ENCODE measurements at regions not wholly inside any gene's neighbourhood (a gene's known extent, or its start where the extent isn't known, plus 50 kb on each side); places are given as distances from the start of the nearest gene placed in this dataset.

GRCh38 chr21:28324690-28325089, 668.0 kb downstream of the LTN1 start:
- Histone ChIP-seq H3K9me2 (replicated peaks; ENCODE audit: insufficient read depth, low read length) (no peaks in the 10 kb centered on the region), H3K27ac (ENCODE audit: low read length) (no peak overlapping the region), H3K4me1 (ENCODE audit: low read length) (no peaks in the 10 kb centered on the region), H3K36me3 (ENCODE audit: insufficient read depth, low read length) (no peaks in the 10 kb centered on the region), H2AFZ (ENCODE audit: low read length) (no peak overlapping the region), H3K4me3 (ENCODE audit: low read length) (no peak overlapping the region), H3K27me3 (ENCODE audit: low read length) (no peaks in the 10 kb centered on the region), H3K4me2 (ENCODE audit: low read depth, low read length, poor library complexity, severe bottlenecking) (no peak overlapping the region), H3K9ac (ENCODE audit: low read length) (no peak overlapping the region), H3K9me3 (ENCODE audit: low read length) (0 out of 2 replicates have a peak, but pooled peaks cover 5% of the 10 kb centered on the region), H3K79me2 (ENCODE audit: low read length) (no peaks in the 10 kb centered on the region), H4K20me1 (ENCODE audit: insufficient read depth, low read depth, low read length) (no peaks in the 10 kb centered on the region)
- DNase-seq, result no peak

- DNase-seq, result no peak
- H3K27me3 ChIP-seq (ENCODE audit: low read length), result no peaks in the 10 kb centered on the region
- no peaks in the 10 kb centered on the region for H3K79me2 ChIP-seq (ENCODE audit: low read length)
- no peak overlapping the region for H3K27ac ChIP-seq (ENCODE audit: low read length)
- no peak overlapping the region for H3K9ac ChIP-seq (ENCODE audit: low read length)
- no peak overlapping the region for H3K4me3 ChIP-seq (ENCODE audit: low read length)
- H4K20me1 ChIP-seq (ENCODE audit: insufficient read depth, low read depth, low read length), result no peaks in the 10 kb centered on the region
- no peak overlapping the region for H2AFZ ChIP-seq (ENCODE audit: low read length)
- no peak overlapping the region for H3K4me2 ChIP-seq (ENCODE audit: low read depth, low read length, poor library complexity, severe bottlenecking)
- H3K9me2 ChIP-seq (replicated peaks; ENCODE audit: insufficient read depth, low read length), result no peaks in the 10 kb centered on the region
- 0 out of 2 replicates have a peak, but pooled peaks cover 5% of the 10 kb centered on the region for H3K9me3 ChIP-seq (ENCODE audit: low read length)
- no peaks in the 10 kb centered on the region for H3K36me3 ChIP-seq (ENCODE audit: insufficient read depth, low read length)
- H3K4me1 ChIP-seq (ENCODE audit: low read length), result no peaks in the 10 kb centered on the region
Measured at GRCh38 chr21:28317177-28317950, 675.3 kb downstream of the LTN1 start.

GRCh38 chr21:28311411-28312190, 681.1 kb downstream of the LTN1 start:
- Histone ChIP-seq H3K9me2 (replicated peaks; ENCODE audit: insufficient read depth, low read length) (no peaks in the 10 kb centered on the region), H3K27me3 (ENCODE audit: low read length) (no peaks in the 10 kb centered on the region), H3K4me2 (ENCODE audit: low read depth, low read length, poor library complexity, severe bottlenecking) (no peak overlapping the region), H2AFZ (ENCODE audit: low read length) (no peak overlapping the region), H3K27ac (ENCODE audit: low read length) (no peak overlapping the region), H3K4me3 (ENCODE audit: low read length) (no peak overlapping the region), H3K4me1 (ENCODE audit: low read length) (no peaks in the 10 kb centered on the region), H4K20me1 (ENCODE audit: insufficient read depth, low read depth, low read length) (no peaks in the 10 kb centered on the region), H3K36me3 (ENCODE audit: insufficient read depth, low read length) (no peaks in the 10 kb centered on the region), H3K79me2 (ENCODE audit: low read length) (no peaks in the 10 kb centered on the region), H3K9ac (ENCODE audit: low read length) (no peak overlapping the region), H3K9me3 (ENCODE audit: low read length) (no peaks in the 10 kb centered on the region)
- DNase-seq, result no peak

GRCh38 chr21:28310711-28311110, 682.0 kb downstream of the LTN1 start:
- Histone ChIP-seq H3K27ac (ENCODE audit: low read length) (no peak overlapping the region), H3K9ac (ENCODE audit: low read length) (no peak overlapping the region), H3K36me3 (ENCODE audit: insufficient read depth, low read length) (no peaks in the 10 kb centered on the region), H3K4me1 (ENCODE audit: low read length) (no peaks in the 10 kb centered on the region), H3K9me3 (ENCODE audit: low read length) (no peaks in the 10 kb centered on the region), H3K79me2 (ENCODE audit: low read length) (no peaks in the 10 kb centered on the region), H3K9me2 (replicated peaks; ENCODE audit: insufficient read depth, low read length) (no peaks in the 10 kb centered on the region), H3K4me2 (ENCODE audit: low read depth, low read length, poor library complexity, severe bottlenecking) (no peak overlapping the region), H2AFZ (ENCODE audit: low read length) (no peak overlapping the region), H4K20me1 (ENCODE audit: insufficient read depth, low read depth, low read length) (no peaks in the 10 kb centered on the region), H3K4me3 (ENCODE audit: low read length) (no peak overlapping the region), H3K27me3 (ENCODE audit: low read length) (no peaks in the 10 kb centered on the region)
- DNase-seq, result no peak

- Histone ChIP-seq H3K36me3 (ENCODE audit: insufficient read depth, low read length) (no peaks in the 10 kb centered on the region), H3K4me3 (ENCODE audit: low read length) (no peak overlapping the region), H3K27ac (ENCODE audit: low read length) (no peak overlapping the region), H4K20me1 (ENCODE audit: insufficient read depth, low read depth, low read length) (no peaks in the 10 kb centered on the region), H3K27me3 (ENCODE audit: low read length) (no peaks in the 10 kb centered on the region), H3K9ac (ENCODE audit: low read length) (no peak overlapping the region), H2AFZ (ENCODE audit: low read length) (no peak overlapping the region), H3K4me2 (ENCODE audit: low read depth, low read length, poor library complexity, severe bottlenecking) (no peak overlapping the region), H3K9me3 (ENCODE audit: low read length) (no peaks in the 10 kb centered on the region), H3K4me1 (ENCODE audit: low read length) (no peaks in the 10 kb centered on the region), H3K9me2 (replicated peaks; ENCODE audit: insufficient read depth, low read length) (no peaks in the 10 kb centered on the region), H3K79me2 (ENCODE audit: low read length) (no peaks in the 10 kb centered on the region)
- DNase-seq, result no peak
Measured at GRCh38 chr21:28310171-28310685, 682.4 kb downstream of the LTN1 start.

- no peaks in the 10 kb centered on the region for H3K36me3 ChIP-seq (ENCODE audit: insufficient read depth, low read length)
- H3K4me2 ChIP-seq (ENCODE audit: low read depth, low read length, poor library complexity, severe bottlenecking), result no peak overlapping the region
- no peaks in the 10 kb centered on the region for H3K9me2 ChIP-seq (replicated peaks; ENCODE audit: insufficient read depth, low read length)
- no peaks in the 10 kb centered on the region for H3K9me3 ChIP-seq (ENCODE audit: low read length)
- no peaks in the 10 kb centered on the region for H4K20me1 ChIP-seq (ENCODE audit: insufficient read depth, low read depth, low read length)
- H3K79me2 ChIP-seq (ENCODE audit: low read length), result no peaks in the 10 kb centered on the region
- no peak overlapping the region for H3K4me3 ChIP-seq (ENCODE audit: low read length)
- no peaks in the 10 kb centered on the region for H3K4me1 ChIP-seq (ENCODE audit: low read length)
- H3K27ac ChIP-seq (ENCODE audit: low read length), result no peak overlapping the region
- no peak overlapping the region for H2AFZ ChIP-seq (ENCODE audit: low read length)
- H3K27me3 ChIP-seq (ENCODE audit: low read length), result no peaks in the 10 kb centered on the region
- DNase-seq, result no peak
- H3K9ac ChIP-seq (ENCODE audit: low read length), result no peak overlapping the region
Measured at GRCh38 chr21:28309596-28309995, 683.1 kb downstream of the LTN1 start.

GRCh38 chr21:28308516-28308915, 684.2 kb downstream of the LTN1 start:
- Histone ChIP-seq H3K9me3 (ENCODE audit: low read length) (no peaks in the 10 kb centered on the region), H3K27me3 (ENCODE audit: low read length) (no peaks in the 10 kb centered on the region), H3K36me3 (ENCODE audit: insufficient read depth, low read length) (no peaks in the 10 kb centered on the region), H2AFZ (ENCODE audit: low read length) (no peak overlapping the region), H3K9ac (ENCODE audit: low read length) (no peak overlapping the region), H3K4me2 (ENCODE audit: low read depth, low read length, poor library complexity, severe bottlenecking) (no peak overlapping the region), H3K9me2 (replicated peaks; ENCODE audit: insufficient read depth, low read length) (no peaks in the 10 kb centered on the region), H3K4me1 (ENCODE audit: low read length) (no peaks in the 10 kb centered on the region), H3K4me3 (ENCODE audit: low read length) (no peak overlapping the region), H3K79me2 (ENCODE audit: low read length) (no peaks in the 10 kb centered on the region), H4K20me1 (ENCODE audit: insufficient read depth, low read depth, low read length) (no peaks in the 10 kb centered on the region), H3K27ac (ENCODE audit: low read length) (no peak overlapping the region)
- no peak for DNase-seq

- no peaks in the 10 kb centered on the region for H3K79me2 ChIP-seq (ENCODE audit: low read length)
- no peaks in the 10 kb centered on the region for H3K36me3 ChIP-seq (ENCODE audit: insufficient read depth, low read length)
- no peaks in the 10 kb centered on the region for H3K9me3 ChIP-seq (ENCODE audit: low read length)
- no peak overlapping the region for H3K9ac ChIP-seq (ENCODE audit: low read length)
- no peak overlapping the region for H3K27ac ChIP-seq (ENCODE audit: low read length)
- no peak overlapping the region for H3K4me2 ChIP-seq (ENCODE audit: low read depth, low read length, poor library complexity, severe bottlenecking)
- H3K4me3 ChIP-seq (ENCODE audit: low read length), result no peak overlapping the region
- H4K20me1 ChIP-seq (ENCODE audit: insufficient read depth, low read depth, low read length), result no peaks in the 10 kb centered on the region
- H2AFZ ChIP-seq (ENCODE audit: low read length), result no peak overlapping the region
- 0 out of 2 replicates have a peak, but pooled peaks cover 4% of the 10 kb centered on the region for H3K4me1 ChIP-seq (ENCODE audit: low read length)
- H3K27me3 ChIP-seq (ENCODE audit: low read length), result no peaks in the 10 kb centered on the region
- no peaks in the 10 kb centered on the region for H3K9me2 ChIP-seq (replicated peaks; ENCODE audit: insufficient read depth, low read length)
- no peak for DNase-seq
Measured at GRCh38 chr21:28299946-28300345, 692.7 kb downstream of the LTN1 start.
